HCT116 (cell line): ENCODE measurements at regions not wholly inside any gene's neighbourhood (a gene's known extent, or its start where the extent isn't known, plus 50 kb on each side); places are given as distances from the start of the nearest gene placed in this dataset.

Experiments used
- CTCF ChIP-seq, 3 experiments: fragments of 200-600 bp in 1 of 3; sonication (generic) in 1 of 3; IDR thresholded peaks in 2 of 3; conservative IDR thresholded peaks in 1 of 3; 2 replicates each; pipeline ENCODE4 v1.5.1; 2012 to 2017; ENCODE audit warnings: low read depth in 2 of 3, low read length in 2 of 3, antibody characterized with exemption in 1 of 3, borderline replicate concordance in 1 of 3, control low read depth in 1 of 3, mild to moderate bottlenecking in 1 of 3, mixed read lengths in 1 of 3, mixed run types in 1 of 3, moderate library complexity in 1 of 3; ENCODE audit not compliant: insufficient read depth in 1 of 3
- EZH2 ChIP-seq: fragments of 200-600 bp; sonication (generic); IDR thresholded peaks from 2 replicates; pipeline ENCODE4 v1.6.1; 2017; ENCODE audit warnings: antibody characterized with exemption, mixed run types
- EZH2phosphoT487 ChIP-seq: fragments of 200-600 bp; IDR thresholded peaks from 2 replicates; pipeline ENCODE4 v1.6.1; 2018; ENCODE audit warnings: antibody characterized with exemption, borderline replicate concordance
- POLR2A ChIP-seq: IDR thresholded peaks from 2 replicates; pipeline ENCODE4 v1.7.0; 2011; ENCODE audit warnings: borderline replicate concordance; ENCODE audit not compliant: insufficient read depth, insufficient read length; ENCODE audit errors: extremely low read depth
- POLR2AphosphoS5 ChIP-seq: IDR thresholded peaks from 2 replicates; pipeline ENCODE4 v1.6.1; 2011; ENCODE audit warnings: mild to moderate bottlenecking, low read depth, low read length, moderate library complexity
- YY1 ChIP-seq: IDR thresholded peaks from 2 replicates; pipeline ENCODE4 v1.6.1; 2011; ENCODE audit warnings: low read length, low read depth, moderate library complexity, mild to moderate bottlenecking; ENCODE audit not compliant: insufficient replicate concordance; ENCODE audit errors: extremely low read depth
- ZNF274 ChIP-seq: fragments of 200-500 bp; sonication (Bioruptor generic); IDR thresholded peaks from 2 replicates; pipeline ENCODE4 v1.6.1; 2014; ENCODE audit warnings: mild to moderate bottlenecking, low read depth, low read length, inconsistent platforms

- no peak for TF ChIP-seq POLR2A
- no peak for TF ChIP-seq CTCF (IDR thresholded peaks at IDR 0.05 in 2 of 3, conservative IDR thresholded peaks at IDR 0.05 in 1 of 3; ENCODE audit: borderline replicate concordance in 1 of 3, insufficient read depth in 1 of 3, low read depth in 2 of 3, low read length in 2 of 3)
- TF ChIP-seq ZNF274 = no peak
- TF ChIP-seq EZH2phosphoT487 = no peak
- no peak for TF ChIP-seq YY1
- TF ChIP-seq POLR2AphosphoS5 = no peak
- no peak for TF ChIP-seq EZH2
These were observed 215.7 kb downstream of the IKZF2 start for GRCh38 chr2:212935752-212936151.
